SK-N-SH (cell line): ENCODE measurements at regions not wholly inside any gene's neighbourhood (a gene's known extent, or its start where the extent isn't known, plus 50 kb on each side); places are given as distances from the start of the nearest gene placed in this dataset.

ENCODE experiments used
- CTCF ChIA-PET: fragments of 300-600, 350-600 bp; formaldehyde crosslinking; extraction: SDS; loops from one replicate; lab custom pipeline; 2021; lab: Yijun Ruan, JAX
- POLR2A ChIA-PET: fragments of 350-600 bp; sonication (Branson Sonifier 250); formaldehyde crosslinking; extraction: SDS; loops from one replicate; lab custom pipeline; 2020; ENCODE audit warnings: antibody characterized with exemption, inconsistent platforms; lab: Yijun Ruan, JAX
- DNase-seq: peaks from one replicate; pipeline ENCODE4 v3.0.0; 2012
- H2AFZ ChIP-seq: fragments of 200-600 bp; sonication (generic); 2 replicates; pipeline ENCODE4 v1.8.1; 2016; ENCODE audit warnings: antibody characterized with exemption, mild to moderate bottlenecking, low read depth
- H3F3A ChIP-seq: fragments of 200-600 bp; sonication (generic); replicated peaks from 2 replicates; pipeline ENCODE3; 2016; ENCODE audit warnings: antibody characterized with exemption, mild to moderate bottlenecking; ENCODE audit not compliant: insufficient read depth
- H3K27ac ChIP-seq, 2 experiments: fragments of 200-500 bp in 1 of 2; fragments of 200-600 bp in 1 of 2; sonication (Bioruptor generic) in 1 of 2; sonication (generic), shearing (Covaris generic) in 1 of 2; 2 replicates each; pipeline versions ENCODE4 v1.5.1 to v1.6.1; 2014 to 2016; ENCODE audit warnings: low read depth in 2 of 2, inconsistent platforms in 1 of 2, low read length in 1 of 2, mild to moderate bottlenecking in 1 of 2, mixed read lengths in 1 of 2
- H3K27me3 ChIP-seq: fragments of 200-600 bp; sonication (generic), shearing (Covaris generic); 2 replicates; pipeline ENCODE4 v1.6.1; 2016; ENCODE audit warnings: mixed run types; ENCODE audit not compliant: insufficient read depth
- H3K36me3 ChIP-seq, 2 experiments: fragments of 200-500 bp in 1 of 2; fragments of 200-600 bp in 1 of 2; sonication (Bioruptor generic) in 1 of 2; sonication (generic) in 1 of 2; replicated peaks in 1 of 2; 2 replicates each; pipeline versions ENCODE3 to v1.5.1; 2014 to 2016; ENCODE audit warnings: low read length in 1 of 2, mild to moderate bottlenecking in 1 of 2; ENCODE audit not compliant: insufficient read depth in 2 of 2, control insufficient read depth in 1 of 2
- H3K4me1 ChIP-seq, 2 experiments: fragments of 200-500 bp in 1 of 2; fragments of 200-600 bp in 1 of 2; sonication (Bioruptor generic) in 1 of 2; sonication (generic), shearing (Covaris generic) in 1 of 2; 2 replicates each; pipeline versions ENCODE4 v1.5.1 to v1.6.1; 2014 to 2016; ENCODE audit warnings: low read depth in 1 of 2, low read length in 1 of 2, mixed run types in 1 of 2; ENCODE audit not compliant: insufficient read depth in 2 of 2, control insufficient read depth in 1 of 2
- H3K4me2 ChIP-seq: fragments of 200-600 bp; sonication (generic), shearing (Covaris generic); 2 replicates; pipeline ENCODE4 v1.6.1; 2017; ENCODE audit warnings: mixed run types
- H3K4me3 ChIP-seq, 2 experiments: fragments of 200-500 bp in 1 of 2; fragments of 200-600 bp in 1 of 2; sonication (Bioruptor generic) in 1 of 2; sonication (generic), shearing (Covaris generic) in 1 of 2; 2 replicates each; pipeline versions ENCODE4 v1.5.1 to v1.8.1; 2014 to 2016; ENCODE audit warnings: low read depth in 2 of 2, inconsistent platforms in 1 of 2, low read length in 1 of 2, mild to moderate bottlenecking in 1 of 2, mixed read lengths in 1 of 2, moderate library complexity in 1 of 2
- H3K79me2 ChIP-seq: fragments of 200-600 bp; sonication (generic); 2 replicates; pipeline ENCODE4 v1.8.1; 2017; ENCODE audit warnings: mild to moderate bottlenecking; ENCODE audit not compliant: insufficient read depth
- H3K9ac ChIP-seq: fragments of 200-600 bp; sonication (generic); 2 replicates; pipeline ENCODE4 v1.6.1; 2017; ENCODE audit warnings: mixed run types
- H3K9me2 ChIP-seq: fragments of 200-600 bp; sonication (generic); 2 replicates; pipeline ENCODE4 v1.6.1; 2017; ENCODE audit warnings: mixed run types
- H3K9me3 ChIP-seq: fragments of 200-600 bp; sonication (generic); 2 replicates; pipeline ENCODE4 v1.6.1; 2017; ENCODE audit warnings: mixed run types, mild to moderate bottlenecking, moderate library complexity
- H4K20me1 ChIP-seq: fragments of 200-600 bp; sonication (generic); 2 replicates; pipeline ENCODE4 v1.6.1; 2017; ENCODE audit warnings: mild to moderate bottlenecking, mixed run types; ENCODE audit not compliant: insufficient read depth
- ELF1 ChIP-seq: IDR thresholded peaks from 2 replicates; pipeline ENCODE4 v1.4.0; 2012
- EP300 ChIP-seq, 2 experiments: IDR thresholded peaks; 2 replicates each; pipeline versions ENCODE4 v1.4.0 to v1.6.1; 2012; ENCODE audit warnings: borderline replicate concordance in 1 of 2, low read depth in 1 of 2, low read length in 1 of 2
- EZH2phosphoT487 ChIP-seq: fragments of 200-600 bp; sonication (generic); IDR thresholded peaks from 2 replicates; pipeline ENCODE4 v1.6.1; 2017; ENCODE audit warnings: low read depth, mixed run types, mild to moderate bottlenecking, antibody characterized with exemption, moderate library complexity, borderline replicate concordance
- FOSL2 ChIP-seq: IDR thresholded peaks from 2 replicates; pipeline ENCODE4 v1.4.0; 2012; ENCODE audit warnings: low read depth, mild to moderate bottlenecking, moderate library complexity, borderline replicate concordance
- FOXJ3 ChIP-seq: sonication (generic); formaldehyde crosslinking; IDR thresholded peaks from 2 replicates; pipeline ENCODE4 v1.5.1; 2020; ENCODE audit warnings: mild to moderate bottlenecking, missing genetic modification reagents
- FOXM1 ChIP-seq: IDR thresholded peaks from 2 replicates; pipeline ENCODE4 v1.4.0; 2012; ENCODE audit warnings: low read depth, mild to moderate bottlenecking
- GABPA ChIP-seq: IDR thresholded peaks from 2 replicates; pipeline ENCODE4 v1.4.0; 2012; ENCODE audit warnings: low read depth, mild to moderate bottlenecking
- GATA2 ChIP-seq: sonication (generic); formaldehyde crosslinking; IDR thresholded peaks from 2 replicates; pipeline ENCODE4 v1.5.0; 2020; ENCODE audit warnings: mild to moderate bottlenecking, missing genetic modification reagents
- IRF3 ChIP-seq: fragments of 150-350 bp; IDR thresholded peaks from 2 replicates; pipeline ENCODE4 v1.6.1; 2016; ENCODE audit warnings: mild to moderate bottlenecking, low read depth, low read length
- MAX ChIP-seq: IDR thresholded peaks from 2 replicates; pipeline ENCODE4 v1.4.0; 2012; ENCODE audit warnings: low read depth
- MEF2A ChIP-seq: IDR thresholded peaks from 2 replicates; pipeline ENCODE4 v1.4.0; 2012; ENCODE audit warnings: low read depth, borderline replicate concordance
- NFIC ChIP-seq: IDR thresholded peaks from 2 replicates; pipeline ENCODE4 v1.4.0; 2012; ENCODE audit warnings: borderline replicate concordance
- NRF1 ChIP-seq: IDR thresholded peaks from 2 replicates; pipeline ENCODE4 v1.6.1; 2012; ENCODE audit warnings: low read depth, mild to moderate bottlenecking, low read length
- POLR2AphosphoS5 ChIP-seq: IDR thresholded peaks from 2 replicates; pipeline ENCODE4 v1.6.1; 2012; ENCODE audit warnings: low read depth, low read length
- RAD21 ChIP-seq: IDR thresholded peaks from 2 replicates; pipeline ENCODE4 v1.6.1; 2012; ENCODE audit warnings: mild to moderate bottlenecking, low read length
- RXRA ChIP-seq: IDR thresholded peaks from 2 replicates; pipeline ENCODE4 v1.4.0; 2012; ENCODE audit warnings: low read depth, mild to moderate bottlenecking, borderline replicate concordance
- SIN3A ChIP-seq: IDR thresholded peaks from 2 replicates; pipeline ENCODE4 v1.6.1; 2012; ENCODE audit warnings: low read depth, mild to moderate bottlenecking, low read length, moderate library complexity, borderline replicate concordance
- TCF12 ChIP-seq: IDR thresholded peaks from 2 replicates; pipeline ENCODE4 v1.4.0; 2012
- WGBS: methylation state at CpG from one replicate; pipeline ENCODE4 v1.1.6; 2017; ENCODE audit warnings: low lambda C conversion rate; 5-methylcytosine and 5-hydroxymethylcytosine counted together
- TF ChIP-seq, protein P1 (sequence below): IDR thresholded peaks from 2 replicates; pipeline ENCODE4 v1.4.0; 2012; ENCODE audit warnings: low read depth, borderline replicate concordance
- TF ChIP-seq, protein P2 (sequence below): fragments of 150-350 bp; IDR thresholded peaks from 2 replicates; pipeline ENCODE4 v1.6.1; 2017; ENCODE audit warnings: antibody characterized with exemption, low read length, low read depth, borderline replicate concordance
- TF ChIP-seq, protein P3 (sequence below): IDR thresholded peaks from 2 replicates; pipeline ENCODE4; 2012

GRCh38 chr13:33575378-33575777 lies 242.6 kb upstream of the RFC3 start:
- Histone ChIP-seq H3K79me2 (no peaks in the 10 kb centered on the region), H3K36me3 (no peaks in the 10 kb centered on the region), H3K9ac (no peak overlapping the region), H3K9me3 (no peaks in the 10 kb centered on the region), H3K27me3 (no peaks in the 10 kb centered on the region), H3K27ac (no peak overlapping the region), H4K20me1 (no peaks in the 10 kb centered on the region), H3K4me1 (peaks cover 2 to 11% of the 10 kb centered on the region in 2 experiments; a peak in 2 of 4 replicates), H2AFZ (no peak overlapping the region), H3K9me2 (no peaks in the 10 kb centered on the region), H3K4me3 (no peak overlapping the region), H3K4me2 (no peak overlapping the region), H3F3A (peaks cover 3% of the 10 kb centered on the region)
- TF ChIP-seq RXRA = no peak
- TF ChIP-seq TCF12 = no peak
- no peak for TF ChIP-seq RAD21
- CTCF ChIA-PET = no interaction called here
- POLR2A ChIA-PET = no interaction called here
- DNase-seq = no peak
- 86% methylated on average over 1 of the region's 1 CpG for WGBS

GRCh38 chr13:33577007-33577406 lies 240.9 kb upstream of the RFC3 start:
- no peaks in the 10 kb centered on the region for H3K27me3 ChIP-seq
- H3K4me2 ChIP-seq = no peak overlapping the region
- POLR2A ChIA-PET = no interaction called here
- H3K36me3 ChIP-seq = no peaks in the 10 kb centered on the region
- TF ChIP-seq NFIC (no peak), SIN3A (no peak), RAD21 (no peak), MEF2A (no peak), NRF1 (no peak), FOXJ3 (no peak), GABPA (no peak), EZH2phosphoT487 (no peak), FOXM1 (no peak), POLR2AphosphoS5 (no peak), ELF1 (no peak), FOSL2 (no peak), TCF12 (no peak), IRF3 (no peak), MAX (no peak), GATA2 (CRISPR knock-in tag) (no peak), EP300 (IDR thresholded peaks at IDR 0.05; ENCODE audit: borderline replicate concordance in 1 of 2, low read depth in 1 of 2, low read length in 1 of 2) (no peak)
- TF ChIP-seq, protein P1, sequence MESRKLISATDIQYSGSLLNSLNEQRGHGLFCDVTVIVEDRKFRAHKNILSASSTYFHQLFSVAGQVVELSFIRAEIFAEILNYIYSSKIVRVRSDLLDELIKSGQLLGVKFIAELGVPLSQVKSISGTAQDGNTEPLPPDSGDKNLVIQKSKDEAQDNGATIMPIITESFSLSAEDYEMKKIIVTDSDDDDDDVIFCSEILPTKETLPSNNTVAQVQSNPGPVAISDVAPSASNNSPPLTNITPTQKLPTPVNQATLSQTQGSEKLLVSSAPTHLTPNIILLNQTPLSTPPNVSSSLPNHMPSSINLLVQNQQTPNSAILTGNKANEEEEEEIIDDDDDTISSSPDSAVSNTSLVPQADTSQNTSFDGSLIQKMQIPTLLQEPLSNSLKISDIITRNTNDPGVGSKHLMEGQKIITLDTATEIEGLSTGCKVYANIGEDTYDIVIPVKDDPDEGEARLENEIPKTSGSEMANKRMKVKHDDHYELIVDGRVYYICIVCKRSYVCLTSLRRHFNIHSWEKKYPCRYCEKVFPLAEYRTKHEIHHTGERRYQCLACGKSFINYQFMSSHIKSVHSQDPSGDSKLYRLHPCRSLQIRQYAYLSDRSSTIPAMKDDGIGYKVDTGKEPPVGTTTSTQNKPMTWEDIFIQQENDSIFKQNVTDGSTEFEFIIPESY = no peak
- TF ChIP-seq, protein P2, sequence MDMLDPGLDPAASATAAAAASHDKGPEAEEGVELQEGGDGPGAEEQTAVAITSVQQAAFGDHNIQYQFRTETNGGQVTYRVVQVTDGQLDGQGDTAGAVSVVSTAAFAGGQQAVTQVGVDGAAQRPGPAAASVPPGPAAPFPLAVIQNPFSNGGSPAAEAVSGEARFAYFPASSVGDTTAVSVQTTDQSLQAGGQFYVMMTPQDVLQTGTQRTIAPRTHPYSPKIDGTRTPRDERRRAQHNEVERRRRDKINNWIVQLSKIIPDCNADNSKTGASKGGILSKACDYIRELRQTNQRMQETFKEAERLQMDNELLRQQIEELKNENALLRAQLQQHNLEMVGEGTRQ = no peak
- TF ChIP-seq, protein P3, sequence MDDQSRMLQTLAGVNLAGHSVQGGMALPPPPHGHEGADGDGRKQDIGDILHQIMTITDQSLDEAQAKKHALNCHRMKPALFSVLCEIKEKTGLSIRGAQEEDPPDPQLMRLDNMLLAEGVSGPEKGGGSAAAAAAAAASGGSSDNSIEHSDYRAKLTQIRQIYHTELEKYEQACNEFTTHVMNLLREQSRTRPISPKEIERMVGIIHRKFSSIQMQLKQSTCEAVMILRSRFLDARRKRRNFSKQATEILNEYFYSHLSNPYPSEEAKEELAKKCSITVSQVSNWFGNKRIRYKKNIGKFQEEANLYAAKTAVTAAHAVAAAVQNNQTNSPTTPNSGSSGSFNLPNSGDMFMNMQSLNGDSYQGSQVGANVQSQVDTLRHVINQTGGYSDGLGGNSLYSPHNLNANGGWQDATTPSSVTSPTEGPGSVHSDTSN = no peak
- DNase-seq = no peak
- no peak overlapping the region for H2AFZ ChIP-seq
- no peak overlapping the region for H3K27ac ChIP-seq
- peaks cover 3% of the 10 kb centered on the region for H3F3A ChIP-seq
- no peaks in the 10 kb centered on the region for H3K9me2 ChIP-seq
- CTCF ChIA-PET = interaction anchor here (1.3 kb wide), 1 partner anchor 34 kb away, joined by 3 read pairs; no protein-coding TSS in a partner anchor
- peaks cover 2 to 11% of the 10 kb centered on the region in 2 experiments; a peak in 2 of 4 replicates for H3K4me1 ChIP-seq
- H4K20me1 ChIP-seq = no peaks in the 10 kb centered on the region
- no peak overlapping the region for H3K4me3 ChIP-seq
- no peaks in the 10 kb centered on the region for H3K9me3 ChIP-seq
- WGBS = 6% methylated on average over 2 of the region's 2 CpGs
- H3K79me2 ChIP-seq = no peaks in the 10 kb centered on the region
- no peak overlapping the region for H3K9ac ChIP-seq
